Type B pancreatic cell (in vitro differentiated cells): ENCODE measurements at regions not wholly inside any gene's neighbourhood (a gene's known extent, or its start where the extent isn't known, plus 50 kb on each side); places are given as distances from the start of the nearest gene placed in this dataset.
A peak's percentile ranks its signal among the peaks of the same experiment; 100 is the strongest.

Experiments used
- DNase-seq: peaks from one replicate; pipeline ENCODE4 v3.0.0; 2021; ENCODE audit warnings: mixed read lengths; ENCODE audit not compliant: unreplicated experiment; ENCODE audit errors: extremely low spot score
- H3K27ac Mint-ChIP-seq: 2 replicates; pipeline ENCODE4 v1.8.0; 2021; ENCODE audit warnings: mild to moderate bottlenecking, mixed read lengths
- H3K27me3 Mint-ChIP-seq: 2 replicates; pipeline ENCODE4 v1.8.0; 2021; ENCODE audit warnings: mixed read lengths
- H3K36me3 Mint-ChIP-seq: 2 replicates; pipeline ENCODE4 v1.8.0; 2021; ENCODE audit warnings: mixed read lengths
- H3K4me1 Mint-ChIP-seq: one replicate; pipeline ENCODE4 v1.8.0; 2021; ENCODE audit warnings: mixed read lengths; ENCODE audit not compliant: unreplicated experiment
- H3K4me3 Mint-ChIP-seq: 2 replicates; pipeline ENCODE4 v1.8.0; 2021; ENCODE audit warnings: mild to moderate bottlenecking, mixed read lengths
- H3K9me3 Mint-ChIP-seq: 2 replicates; pipeline ENCODE4 v1.8.0; 2021; ENCODE audit warnings: mixed read lengths
- TF ChIP-seq, protein P1 (sequence below): fragments of 200-600 bp; sonication (generic); conservative IDR thresholded peaks from 2 replicates; pipeline ENCODE4 v1.5.0; 2021; ENCODE audit warnings: antibody characterized with exemption, mild to moderate bottlenecking

- Mint-ChIP-seq H3K27me3 (no peaks in the 10 kb centered on the region), H3K4me1 (peaks cover 13% of the 10 kb centered on the region), H3K27ac (peak overlapping the region; percentile 34), H3K9me3 (peaks cover 2% of the 10 kb centered on the region), H3K4me3 (no peak overlapping the region), H3K36me3 (no peaks in the 10 kb centered on the region)
- TF ChIP-seq, protein P1, sequence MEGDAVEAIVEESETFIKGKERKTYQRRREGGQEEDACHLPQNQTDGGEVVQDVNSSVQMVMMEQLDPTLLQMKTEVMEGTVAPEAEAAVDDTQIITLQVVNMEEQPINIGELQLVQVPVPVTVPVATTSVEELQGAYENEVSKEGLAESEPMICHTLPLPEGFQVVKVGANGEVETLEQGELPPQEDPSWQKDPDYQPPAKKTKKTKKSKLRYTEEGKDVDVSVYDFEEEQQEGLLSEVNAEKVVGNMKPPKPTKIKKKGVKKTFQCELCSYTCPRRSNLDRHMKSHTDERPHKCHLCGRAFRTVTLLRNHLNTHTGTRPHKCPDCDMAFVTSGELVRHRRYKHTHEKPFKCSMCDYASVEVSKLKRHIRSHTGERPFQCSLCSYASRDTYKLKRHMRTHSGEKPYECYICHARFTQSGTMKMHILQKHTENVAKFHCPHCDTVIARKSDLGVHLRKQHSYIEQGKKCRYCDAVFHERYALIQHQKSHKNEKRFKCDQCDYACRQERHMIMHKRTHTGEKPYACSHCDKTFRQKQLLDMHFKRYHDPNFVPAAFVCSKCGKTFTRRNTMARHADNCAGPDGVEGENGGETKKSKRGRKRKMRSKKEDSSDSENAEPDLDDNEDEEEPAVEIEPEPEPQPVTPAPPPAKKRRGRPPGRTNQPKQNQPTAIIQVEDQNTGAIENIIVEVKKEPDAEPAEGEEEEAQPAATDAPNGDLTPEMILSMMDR = no peak
- DNase-seq = no peak
Observed at GRCh38 chr13:103157016-103157415, 90.8 kb upstream of the SLC10A2 start.

DNA sequence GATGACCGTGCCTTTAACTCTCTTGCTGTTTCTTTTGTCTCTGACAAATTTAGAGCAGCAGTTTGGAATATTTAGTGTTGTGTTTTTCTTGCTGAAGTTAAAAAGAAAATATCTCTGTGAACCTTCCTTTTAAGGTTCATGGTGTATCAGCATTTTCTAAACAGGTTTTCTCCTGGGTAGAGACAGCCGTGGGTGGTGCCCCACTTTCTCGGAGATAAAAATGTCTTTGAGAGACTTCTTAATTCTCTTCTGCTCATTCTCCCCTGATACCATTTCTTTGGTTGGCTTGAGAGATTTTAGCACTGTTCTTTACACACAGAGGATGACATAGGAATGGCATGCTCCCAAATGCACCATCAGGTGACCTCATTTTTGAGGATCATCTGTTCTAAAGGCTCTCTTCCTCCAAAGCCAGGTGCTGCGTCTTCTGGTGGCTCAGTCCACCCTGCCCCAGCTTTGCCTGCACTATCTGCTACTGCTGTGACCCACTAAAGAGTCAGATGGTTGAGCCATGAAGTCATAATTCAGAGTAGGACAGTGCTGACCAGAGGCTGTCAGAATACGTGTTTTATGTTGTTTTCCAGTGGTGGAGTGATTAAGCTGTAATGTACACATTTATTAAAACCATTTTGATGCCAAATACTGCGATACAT, 90.3 kb upstream of the SLC10A2 start:
- Mint-ChIP-seq H3K27me3 (no peaks in the 10 kb centered on the region), H3K36me3 (no peaks in the 10 kb centered on the region), H3K4me1 (peaks cover 13% of the 10 kb centered on the region), H3K9me3 (no peaks in the 10 kb centered on the region), H3K4me3 (no peak overlapping the region), H3K27ac (peak overlapping the region; percentile 34)
- no peak for DNase-seq
- TF ChIP-seq, protein P1 = no peak

- peaks cover 13% of the 10 kb centered on the region for H3K4me1 Mint-ChIP-seq
- H3K27ac Mint-ChIP-seq = no peak overlapping the region
- H3K4me3 Mint-ChIP-seq = no peak overlapping the region
- TF ChIP-seq, protein P1 = no peak
- H3K27me3 Mint-ChIP-seq = no peaks in the 10 kb centered on the region
- no peaks in the 10 kb centered on the region for H3K36me3 Mint-ChIP-seq
- no peaks in the 10 kb centered on the region for H3K9me3 Mint-ChIP-seq
- DNase-seq = no peak
Observed at GRCh38 chr13:103153466-103153865, 87.2 kb upstream of the SLC10A2 start.

DNA sequence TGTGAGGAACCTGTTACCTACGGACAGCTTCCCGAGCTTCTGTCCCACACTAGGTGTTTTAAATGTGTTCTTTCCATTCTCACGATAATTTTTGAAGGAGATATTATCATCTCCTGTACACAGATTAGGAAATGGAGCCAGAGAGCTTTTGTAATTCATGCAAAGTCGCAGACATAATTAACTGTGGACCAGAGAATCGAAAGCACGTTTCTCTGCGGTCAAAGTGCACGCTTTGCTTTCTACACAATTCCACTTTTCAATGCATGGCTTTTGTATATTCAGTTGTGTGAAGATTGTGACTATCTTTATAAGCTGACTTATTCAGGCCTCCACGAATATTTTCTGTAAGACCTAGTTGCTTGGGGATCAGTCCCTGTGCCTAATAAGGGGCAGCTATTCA, 81.7 kb upstream of the SLC10A2 start:
- Mint-ChIP-seq H3K36me3 (no peaks in the 10 kb centered on the region), H3K27ac (no peak overlapping the region), H3K4me1 (peaks cover 6% of the 10 kb centered on the region), H3K27me3 (no peaks in the 10 kb centered on the region), H3K4me3 (no peak overlapping the region), H3K9me3 (no peaks in the 10 kb centered on the region)
- TF ChIP-seq, protein P1 = no peak
- DNase-seq = no peak

GRCh38 chr13:103145442-103145841, 79.2 kb upstream of the SLC10A2 start:
- Mint-ChIP-seq H3K27me3 (no peaks in the 10 kb centered on the region), H3K9me3 (no peaks in the 10 kb centered on the region), H3K4me1 (peaks cover 6% of the 10 kb centered on the region), H3K4me3 (no peak overlapping the region), H3K36me3 (no peaks in the 10 kb centered on the region), H3K27ac (no peak overlapping the region)
- DNase-seq = no peak
- TF ChIP-seq, protein P1 = no peak

DNA sequence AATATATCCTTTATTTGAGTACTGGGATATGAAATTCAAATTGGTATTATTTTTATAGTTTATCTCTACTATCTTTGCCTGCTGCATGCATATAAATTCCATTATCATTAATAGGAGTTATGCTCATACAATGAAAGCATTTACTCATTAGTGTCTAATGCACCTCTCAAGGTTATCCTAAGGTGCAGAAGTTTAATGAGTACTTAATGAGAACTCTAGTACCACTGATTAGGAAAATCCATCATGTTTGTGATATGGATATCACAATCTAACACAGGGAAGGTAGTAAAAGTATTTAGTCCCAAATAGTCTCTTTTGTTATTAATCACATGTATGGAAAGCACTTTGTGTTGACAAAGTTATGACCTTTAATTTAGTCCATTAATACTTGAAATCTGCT, 77.2 kb upstream of the SLC10A2 start:
- Mint-ChIP-seq H3K27ac (no peak overlapping the region), H3K36me3 (no peaks in the 10 kb centered on the region), H3K27me3 (no peaks in the 10 kb centered on the region), H3K9me3 (peaks cover 7% of the 10 kb centered on the region), H3K4me1 (peaks cover 6% of the 10 kb centered on the region), H3K4me3 (no peak overlapping the region)
- no peak for DNase-seq
- TF ChIP-seq, protein P1 = no peak
